Amygdala (tissue), 56 donors: ENCODE measurements at regions not wholly inside any gene's neighbourhood (a gene's known extent, or its start where the extent isn't known, plus 50 kb on each side); places are given as distances from the start of the nearest gene placed in this dataset.
A peak's percentile ranks its signal among the peaks of the same experiment; 100 is the strongest.

Experiments used
- DNase-seq, 56 donors: peaks; one replicate each; lab custom pipeline; 2025; lab: John Stamatoyannopoulos, UW

DNA sequence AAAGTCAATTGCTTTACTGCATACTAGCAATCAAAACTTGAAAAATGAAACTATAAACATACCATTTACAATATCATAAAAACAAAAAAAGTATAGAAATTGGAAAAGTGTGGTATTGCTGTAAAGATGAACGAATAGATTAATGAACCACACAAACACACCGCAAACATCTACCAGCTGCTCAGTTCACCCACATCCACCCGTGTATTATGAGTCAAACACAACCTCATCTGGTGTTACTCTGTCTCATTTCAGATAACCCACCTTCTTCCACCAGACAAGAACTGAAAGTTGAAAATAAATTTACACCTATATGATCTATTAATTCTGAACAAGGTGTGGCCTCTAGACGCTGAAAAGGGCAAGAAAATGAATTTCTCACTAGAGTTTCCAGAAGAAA is 53.3 kb downstream of the BLID start:
- DNase-seq, result no peak

DNA sequence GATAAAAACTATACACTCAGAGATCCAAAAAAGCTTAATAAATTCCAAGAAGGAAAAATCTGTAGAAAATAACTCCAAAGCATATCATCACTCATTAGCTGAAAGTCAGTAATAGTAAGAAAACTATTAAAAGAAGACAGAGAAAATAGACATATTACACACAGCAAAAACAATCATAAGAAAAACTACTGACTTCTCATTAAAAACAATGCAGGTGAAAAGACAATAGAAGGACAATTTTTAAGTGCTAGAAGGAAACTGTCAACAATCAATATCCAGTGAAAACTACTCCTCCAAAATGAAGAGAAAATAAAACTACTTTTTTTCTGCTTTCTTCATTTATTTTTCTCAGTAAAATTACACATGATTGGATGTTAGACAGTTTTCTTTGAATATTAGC is 56.5 kb downstream of the BLID start:
- DNase-seq, result no peak

DNA sequence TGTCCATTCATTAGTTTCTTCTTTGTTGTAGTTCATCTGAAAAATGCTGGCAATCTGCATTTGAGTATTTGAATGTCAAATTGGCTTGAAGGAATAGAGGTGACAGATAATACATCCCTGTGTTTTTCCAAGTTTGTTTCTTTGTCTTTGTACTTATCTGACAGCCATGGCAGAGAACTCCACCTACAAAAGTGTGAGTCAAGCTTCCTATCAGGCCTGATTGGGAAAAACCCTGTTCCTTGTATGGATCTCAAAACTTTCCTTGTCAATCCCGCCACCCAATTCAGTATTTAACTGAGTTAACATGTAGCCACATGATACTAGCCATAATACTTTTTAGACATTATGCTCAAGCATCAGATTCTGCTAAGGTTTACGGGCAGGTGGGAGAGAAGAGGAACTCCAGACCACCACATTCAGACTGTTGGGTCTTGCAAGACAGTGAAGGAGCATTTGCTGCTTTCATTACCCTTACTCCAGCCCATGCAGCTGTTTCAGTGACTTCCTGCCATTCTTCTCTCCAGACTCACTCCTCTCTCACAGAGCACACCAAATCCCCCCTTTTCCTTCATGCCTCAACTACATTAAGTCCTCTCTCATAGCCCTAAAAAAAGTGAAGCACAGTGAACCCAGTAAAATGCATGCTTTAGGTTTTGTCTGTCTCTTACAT is 65.9 kb downstream of the BLID start:
- DNase-seq, result no peak

DNA sequence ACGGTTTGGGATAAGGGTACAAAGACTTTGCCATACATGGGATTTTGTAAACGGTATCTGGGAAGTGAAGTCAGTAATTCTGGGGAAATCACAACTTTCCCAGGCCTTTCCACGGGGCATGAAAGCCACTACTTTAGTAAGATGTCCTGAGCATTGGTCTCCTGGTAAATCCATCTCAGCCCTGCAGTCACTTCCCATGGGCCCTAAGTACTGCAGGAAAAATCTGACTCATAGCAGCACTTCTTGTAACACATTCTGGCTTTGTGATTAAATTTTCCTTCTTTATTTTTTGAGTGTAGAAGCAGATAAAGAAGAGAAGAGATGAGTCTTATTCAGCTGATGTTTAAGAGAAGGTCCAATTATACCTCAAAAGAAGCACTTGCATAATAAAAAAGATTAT is 67.6 kb downstream of the BLID start:
- no peak for DNase-seq

DNA sequence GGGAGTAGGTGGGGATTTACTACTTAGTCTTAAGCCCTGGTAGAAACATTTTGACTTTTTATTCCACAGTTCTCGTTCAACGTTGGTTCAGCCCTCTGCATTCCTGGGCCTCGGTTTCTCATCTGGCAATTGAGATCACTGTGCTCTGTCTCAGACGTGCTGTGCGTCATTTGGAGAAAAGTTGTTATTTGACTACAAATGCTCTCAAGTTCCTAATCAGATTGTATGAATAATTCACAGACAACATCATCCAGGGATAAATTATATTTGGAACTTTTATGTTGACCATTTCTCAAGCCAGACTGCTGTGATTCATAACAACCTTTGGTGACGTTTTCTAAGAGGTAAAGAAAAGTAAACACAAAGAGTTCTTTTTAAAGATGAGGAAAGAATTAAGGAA is 69.2 kb downstream of the BLID start:
- no peak for DNase-seq

DNA sequence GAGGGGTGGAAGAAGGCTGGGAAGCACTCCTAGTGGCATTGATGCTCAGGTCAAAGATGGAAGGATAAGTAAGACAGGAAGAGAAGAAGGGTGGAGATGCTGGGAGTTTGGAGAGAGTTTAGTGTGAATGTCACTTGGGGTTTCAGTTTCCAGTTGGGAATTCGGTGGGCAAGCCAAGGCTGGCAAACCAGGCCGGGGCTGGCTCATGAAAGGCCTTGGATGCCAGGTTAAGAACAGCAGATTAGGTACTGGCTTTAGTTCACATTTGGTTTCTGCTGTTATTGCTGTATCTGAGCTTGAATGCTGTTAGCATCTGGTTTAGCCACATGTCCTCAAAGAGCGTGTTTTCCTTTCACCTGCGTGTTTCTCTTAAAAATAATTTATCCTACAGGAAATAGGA is 69.6 kb downstream of the BLID start:
- no peak for DNase-seq

DNA sequence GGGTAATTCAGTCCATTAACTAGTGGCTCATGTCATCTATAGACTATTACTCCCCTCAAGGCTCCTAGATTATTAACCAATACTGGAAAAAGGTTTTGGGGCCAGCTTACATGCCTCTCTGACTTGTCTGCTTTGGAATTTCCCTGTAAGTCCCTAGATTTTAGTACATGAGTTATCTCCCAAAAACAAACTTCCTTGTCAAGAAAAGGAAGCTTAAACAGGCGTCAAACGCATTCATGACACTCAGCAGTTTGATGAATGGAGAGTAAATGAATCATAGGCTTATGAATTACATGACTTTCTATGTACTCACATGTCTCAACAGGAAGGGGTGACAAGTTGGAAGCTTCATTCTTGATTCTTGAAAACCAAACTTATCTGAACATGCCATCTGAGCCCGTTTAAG is 70.8 kb downstream of the BLID start:
- no peak for DNase-seq

DNA sequence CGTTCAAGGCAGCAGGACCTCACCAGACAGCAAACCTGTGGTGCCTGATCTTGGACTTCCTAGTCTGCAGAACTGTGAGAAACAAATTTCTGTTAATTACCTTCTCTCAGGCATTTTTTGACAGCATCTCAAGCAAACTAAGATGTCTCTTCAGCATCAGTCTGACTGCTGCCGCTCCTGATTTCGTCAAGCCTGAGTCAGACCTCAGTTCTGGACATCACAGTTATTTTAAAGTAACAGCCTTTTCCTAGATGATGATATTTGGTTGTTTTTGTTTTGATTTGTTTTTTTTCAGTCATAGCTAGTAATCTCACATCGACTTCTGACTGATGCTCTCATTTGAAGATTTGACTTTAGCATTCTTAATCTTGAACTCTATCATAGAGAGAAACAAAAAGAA is 71.9 kb downstream of the BLID start:
- no peak for DNase-seq

DNA sequence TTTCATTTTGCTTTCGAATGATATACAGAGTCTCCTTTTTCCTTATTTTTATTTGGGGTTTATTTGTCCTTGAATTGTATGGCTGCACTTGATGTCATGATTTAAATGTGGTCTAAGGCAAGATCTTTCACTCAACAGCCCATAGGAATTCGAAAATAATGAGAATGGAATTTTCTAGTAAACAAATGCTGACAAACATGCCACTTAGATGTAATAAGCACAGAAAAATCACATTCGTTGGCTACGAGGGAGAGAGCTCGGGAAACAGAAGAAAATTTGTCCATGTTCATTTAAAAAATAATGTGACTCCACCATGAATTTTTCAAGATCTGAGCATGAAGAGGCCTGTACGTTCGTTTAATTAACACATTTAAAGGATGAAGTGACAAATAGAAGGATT is 73.0 kb downstream of the BLID start:
- no peak for DNase-seq

DNA sequence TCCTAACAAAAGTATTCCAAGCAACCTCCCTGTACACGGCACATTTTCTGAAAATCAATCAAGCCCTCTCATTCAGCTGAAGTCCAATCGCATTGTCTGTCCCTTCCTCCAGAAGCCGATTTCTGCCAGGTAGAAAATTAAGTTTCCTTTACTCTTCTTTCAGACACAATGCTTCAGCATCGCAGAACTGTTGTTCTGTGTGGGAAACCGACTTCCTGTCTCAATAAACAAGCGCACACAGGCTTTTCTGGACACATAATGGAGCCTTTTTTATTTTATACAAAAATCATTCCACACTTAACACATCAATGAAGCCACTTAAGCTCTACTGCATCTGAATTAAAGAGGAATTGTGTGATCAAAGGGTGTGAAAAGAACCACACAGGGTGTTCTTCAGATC is 75.6 kb downstream of the BLID start:
- no peak for DNase-seq

DNA sequence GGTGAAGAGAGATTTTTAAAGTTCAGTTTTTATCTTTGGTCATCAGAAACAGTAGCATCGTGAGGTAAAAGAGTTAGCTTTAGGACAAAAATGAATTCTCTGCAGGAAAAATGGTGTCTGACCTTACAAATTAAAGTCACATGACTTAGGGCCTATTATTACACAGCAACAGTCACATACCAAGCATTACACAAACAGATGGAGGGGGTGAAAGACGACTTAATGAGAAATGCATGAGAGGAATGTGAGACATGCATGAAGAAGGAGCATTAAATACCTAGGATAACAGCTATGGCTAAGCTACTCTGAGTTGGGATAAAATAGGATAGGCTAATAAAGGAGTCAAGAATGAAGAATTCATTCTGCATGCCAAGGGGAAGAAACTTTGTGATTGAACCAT is 77.5 kb downstream of the BLID start:
- no peak for DNase-seq

DNA sequence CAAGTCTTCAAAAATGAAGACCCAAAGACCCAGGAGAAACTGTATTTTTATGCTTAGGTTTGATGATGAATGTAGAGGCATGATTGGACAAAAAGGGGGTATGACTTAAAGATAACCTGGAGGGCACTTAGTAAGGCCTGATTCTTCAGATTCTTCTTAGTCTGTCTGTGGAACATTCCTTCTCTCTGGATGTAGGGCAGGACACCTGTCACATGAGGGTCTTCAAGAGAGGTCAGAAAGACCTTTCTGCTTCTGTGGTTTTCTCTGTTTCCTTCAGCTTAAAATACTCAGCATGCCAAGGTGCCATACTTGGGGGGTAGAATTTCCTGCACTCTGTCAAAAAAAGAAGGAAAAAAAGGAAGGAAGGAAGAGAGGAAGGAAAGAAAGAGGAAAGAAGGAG is 78.1 kb downstream of the BLID start:
- no peak for DNase-seq

DNA sequence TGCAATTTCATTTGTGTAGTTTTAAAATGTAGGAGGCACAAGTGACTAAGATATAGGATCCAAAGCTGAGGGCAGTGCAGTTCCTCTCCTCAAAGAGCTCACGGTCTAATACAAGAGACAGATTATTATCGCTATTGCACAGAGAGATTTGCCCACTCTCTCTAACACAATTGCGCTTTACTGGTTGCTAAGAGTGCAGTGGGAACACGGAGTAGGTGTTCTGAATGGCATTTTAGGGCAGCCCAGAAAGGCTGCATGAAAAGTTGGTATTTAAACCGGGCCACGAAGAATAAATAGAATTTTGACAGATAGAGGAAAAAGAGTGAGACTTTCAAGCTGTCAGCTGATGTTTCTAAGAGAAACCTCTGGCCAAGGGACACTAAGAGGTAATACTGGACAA is 79.5 kb downstream of the BLID start:
- DNase-seq, result no peak

DNA sequence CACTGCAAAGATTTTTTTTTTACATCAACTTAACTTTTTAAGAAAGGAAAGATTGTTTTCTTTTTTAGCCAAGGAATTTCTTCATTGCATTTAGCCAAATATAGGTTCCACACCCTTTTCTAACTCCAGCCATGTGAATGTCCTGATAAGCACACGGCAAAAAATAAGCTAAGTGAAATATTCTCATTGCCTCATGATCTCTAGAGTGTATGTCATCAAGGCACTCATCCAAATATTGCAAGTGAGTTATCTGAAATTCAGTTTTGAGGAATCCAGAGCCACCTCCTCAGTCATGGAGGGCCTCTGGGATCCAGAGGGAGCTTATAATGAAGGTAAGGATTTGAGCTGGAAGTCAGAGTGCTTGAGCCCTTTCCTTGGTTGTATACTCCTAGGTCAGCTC is 80.0 kb downstream of the BLID start:
- DNase-seq, result no peak

DNA sequence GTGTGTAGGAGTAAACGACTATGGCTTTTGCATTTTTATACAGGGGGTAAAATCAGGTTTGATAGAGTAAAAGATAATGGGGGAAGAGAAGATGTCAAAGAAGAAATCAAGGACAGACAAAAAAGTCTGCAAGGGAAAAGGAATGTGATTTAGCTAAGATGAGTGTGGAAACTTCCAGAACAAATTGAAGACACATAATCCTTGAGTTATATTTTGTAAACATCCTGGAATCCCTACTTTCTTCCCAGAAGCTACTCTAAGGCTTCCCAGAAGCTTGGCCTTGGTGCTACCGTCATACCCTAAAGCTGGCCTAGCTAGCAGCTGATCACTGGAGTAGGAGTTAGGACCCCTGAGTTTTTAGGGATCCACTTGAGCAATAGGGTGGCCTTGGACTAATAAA is 82.4 kb downstream of the BLID start:
- no peak for DNase-seq

DNA sequence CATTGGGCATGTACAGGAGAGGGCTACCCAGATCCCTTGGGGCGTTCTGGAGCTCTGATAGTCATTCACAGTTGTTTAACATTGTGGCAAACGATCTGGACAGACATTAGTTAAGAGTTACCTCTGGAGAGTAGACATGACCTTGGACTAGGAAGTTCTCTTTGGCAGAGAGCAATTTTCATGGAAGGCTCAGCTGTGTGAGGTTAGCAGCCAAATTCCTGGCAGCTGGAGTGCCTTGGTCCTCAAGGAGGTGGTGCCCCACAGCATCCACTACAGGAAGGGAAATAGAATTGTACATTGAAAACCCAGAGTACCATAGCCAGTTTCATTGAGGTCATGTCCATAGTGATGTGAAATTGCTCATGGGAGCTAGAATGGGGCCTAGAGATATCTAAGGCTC is 82.8 kb downstream of the BLID start:
- no peak for DNase-seq

DNA sequence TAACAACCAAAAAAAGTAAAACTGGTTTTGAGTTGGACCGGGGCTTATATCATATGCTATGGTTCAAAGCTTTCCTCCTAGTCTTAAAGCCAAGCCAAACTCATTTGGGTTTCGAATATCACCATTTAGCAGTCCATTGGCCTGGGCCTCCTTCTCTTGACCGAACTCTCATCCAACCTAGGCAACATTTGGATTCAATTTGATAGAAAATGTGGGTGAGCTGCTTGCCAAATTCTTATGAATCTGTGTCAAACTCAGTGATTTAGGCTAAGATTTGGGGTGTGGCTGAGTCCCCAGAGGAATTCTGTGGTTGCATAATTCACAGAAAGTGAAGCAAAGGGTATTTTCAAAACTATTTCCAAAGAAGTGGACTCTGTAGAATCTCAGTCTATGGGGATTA is 83.7 kb downstream of the BLID start:
- DNase-seq, result no peak

DNA sequence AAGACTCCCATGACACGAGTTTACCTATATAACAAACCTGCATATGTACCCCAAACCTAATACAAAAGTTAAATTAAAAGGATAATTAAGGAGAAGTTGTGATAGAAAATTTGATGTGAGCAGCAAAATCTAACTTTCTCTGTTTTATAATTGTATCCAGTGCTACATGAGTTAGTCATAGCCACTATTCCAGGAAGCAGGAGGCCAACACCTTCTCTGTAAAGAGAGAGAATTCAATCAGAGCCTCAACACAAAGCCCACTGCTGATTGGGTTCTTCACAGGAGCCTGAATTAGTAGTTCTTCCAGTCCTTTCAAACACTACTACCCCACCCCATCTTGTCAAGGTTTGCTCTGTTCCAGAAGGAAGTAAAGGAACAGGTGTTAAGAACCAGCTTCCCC is 84.2 kb downstream of the BLID start:
- DNase-seq, result no peak

DNA sequence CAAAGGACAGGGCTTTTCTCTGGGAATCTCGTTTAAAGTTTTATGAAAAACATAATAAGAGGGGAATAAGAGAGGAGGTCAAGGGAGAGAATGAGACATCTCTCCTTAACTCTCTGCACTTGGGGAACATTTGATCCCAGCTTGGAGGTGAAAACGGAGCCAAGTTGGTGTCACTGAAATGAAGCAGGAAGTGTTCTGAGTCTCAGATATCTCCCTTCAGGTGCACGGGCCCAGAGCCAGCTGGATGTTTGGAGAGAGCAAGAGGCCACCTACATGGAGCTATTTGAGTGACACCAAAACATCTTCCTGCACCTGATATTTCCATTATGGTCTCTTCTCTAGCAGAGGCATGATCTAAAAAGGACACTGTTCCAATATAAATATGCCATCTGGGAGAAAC is 85.7 kb downstream of the BLID start:
- no peak for DNase-seq

DNA sequence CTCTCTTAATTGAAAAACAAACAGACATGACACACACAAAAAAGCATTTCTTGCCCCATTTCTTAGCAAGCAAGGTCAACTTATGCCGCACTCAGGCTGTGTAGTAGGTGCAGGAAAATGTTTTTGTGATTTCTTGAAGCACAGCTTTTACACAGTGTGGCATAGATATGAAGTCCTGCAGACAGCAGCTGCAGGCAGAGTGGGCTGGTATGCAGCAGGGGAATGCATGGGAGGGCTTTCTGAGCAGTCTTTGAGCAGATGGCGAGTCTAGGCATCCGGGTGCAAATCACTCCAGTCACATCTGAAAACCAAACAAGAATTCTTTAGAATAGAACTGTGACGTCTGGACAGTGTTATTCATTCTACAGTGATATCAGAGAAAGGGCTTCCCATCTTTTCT is 87.5 kb downstream of the BLID start:
- DNase-seq, result peak in 2 of 56 donors; percentile 10 to 17

DNA sequence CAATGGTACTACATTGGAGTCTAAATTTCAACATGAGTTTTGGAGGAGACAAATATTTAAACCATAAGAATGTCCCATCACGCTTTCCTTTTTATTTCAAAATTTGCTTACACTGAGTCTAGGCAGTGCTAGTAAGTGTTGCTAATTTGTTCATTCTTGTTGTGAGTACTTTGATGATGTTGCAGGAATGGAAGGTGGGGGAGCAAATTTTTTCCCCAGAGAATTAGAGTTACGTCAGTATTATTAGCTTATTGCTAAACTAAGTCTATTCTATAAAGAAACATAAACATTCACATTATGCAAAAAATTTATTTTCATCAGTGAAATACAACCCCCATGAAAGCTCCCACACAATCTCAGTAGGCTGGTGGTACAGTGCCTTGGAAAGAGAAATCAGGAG is 88.0 kb downstream of the BLID start:
- no peak for DNase-seq

DNA sequence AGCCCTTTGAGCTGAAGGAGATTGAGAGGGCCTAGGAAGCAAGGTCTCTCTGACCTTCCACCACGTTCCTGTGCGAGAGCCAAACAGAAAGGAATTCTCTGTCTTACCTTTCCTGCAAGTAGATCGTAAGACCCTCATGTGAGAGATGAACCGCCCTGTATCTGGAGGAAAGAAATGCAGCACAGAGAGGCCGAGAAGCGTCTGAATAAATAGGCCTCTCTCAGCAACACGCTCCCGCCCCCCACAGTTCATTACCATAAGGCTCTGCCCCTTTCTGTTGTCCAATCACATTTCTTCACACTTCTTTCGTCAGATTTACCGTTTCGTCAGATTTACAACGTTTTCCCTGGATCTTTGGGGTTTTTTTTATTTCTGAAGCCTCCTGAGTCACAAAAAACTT is 90.3 kb downstream of the BLID start:
- peak in 1 of 56 donors; percentile 3 for DNase-seq

DNA sequence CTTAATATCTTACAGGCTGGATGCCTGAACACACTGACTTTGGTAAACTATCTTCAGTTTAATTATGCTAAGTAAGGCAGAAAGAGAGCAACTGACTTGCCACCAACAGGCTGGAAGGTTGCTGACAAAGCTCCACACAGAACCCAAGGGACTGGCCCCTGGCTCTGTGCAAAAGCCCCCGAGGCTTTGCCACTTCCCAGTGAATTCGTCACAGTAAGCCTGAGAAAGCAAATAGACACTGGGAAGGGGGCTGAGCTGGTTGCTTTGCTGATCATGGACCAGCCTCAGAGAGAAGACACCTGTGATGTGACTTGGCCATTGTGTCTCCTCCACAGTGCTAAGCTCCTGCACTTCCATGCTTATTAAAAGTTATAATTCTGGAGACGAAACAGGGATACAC is 91.7 kb downstream of the BLID start:
- DNase-seq, result no peak
